ENCODE measurements at regions not wholly inside any gene's neighbourhood (a gene's known extent, or its start where the extent isn't known, plus 50 kb on each side); places are given as distances from the start of the nearest gene placed in this dataset.

DNA sequence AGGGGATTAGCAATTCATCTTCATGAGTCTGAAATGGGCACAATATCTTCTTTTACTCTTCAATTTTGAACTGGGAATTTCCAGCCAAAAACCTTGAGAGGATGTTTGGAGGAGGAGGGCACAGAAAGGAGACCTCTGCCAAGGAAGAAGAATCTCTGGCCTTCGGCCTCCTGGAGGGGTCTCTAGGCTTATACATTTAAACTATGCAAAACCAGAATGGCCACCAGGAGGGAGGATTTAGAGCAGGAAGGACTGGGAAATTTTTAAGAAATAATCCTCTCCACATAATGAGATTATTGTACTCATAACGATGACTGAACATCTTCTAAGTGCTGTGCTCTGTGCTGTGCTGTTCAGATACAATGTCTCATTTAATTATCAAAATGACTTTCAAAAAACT lies 325.9 kb downstream of the NDFIP2 start:
- H3K4me3 ChIP-seq (ENCODE audit: low read depth, low read length), result no peak overlapping the region
- TF ChIP-seq, protein P1, sequence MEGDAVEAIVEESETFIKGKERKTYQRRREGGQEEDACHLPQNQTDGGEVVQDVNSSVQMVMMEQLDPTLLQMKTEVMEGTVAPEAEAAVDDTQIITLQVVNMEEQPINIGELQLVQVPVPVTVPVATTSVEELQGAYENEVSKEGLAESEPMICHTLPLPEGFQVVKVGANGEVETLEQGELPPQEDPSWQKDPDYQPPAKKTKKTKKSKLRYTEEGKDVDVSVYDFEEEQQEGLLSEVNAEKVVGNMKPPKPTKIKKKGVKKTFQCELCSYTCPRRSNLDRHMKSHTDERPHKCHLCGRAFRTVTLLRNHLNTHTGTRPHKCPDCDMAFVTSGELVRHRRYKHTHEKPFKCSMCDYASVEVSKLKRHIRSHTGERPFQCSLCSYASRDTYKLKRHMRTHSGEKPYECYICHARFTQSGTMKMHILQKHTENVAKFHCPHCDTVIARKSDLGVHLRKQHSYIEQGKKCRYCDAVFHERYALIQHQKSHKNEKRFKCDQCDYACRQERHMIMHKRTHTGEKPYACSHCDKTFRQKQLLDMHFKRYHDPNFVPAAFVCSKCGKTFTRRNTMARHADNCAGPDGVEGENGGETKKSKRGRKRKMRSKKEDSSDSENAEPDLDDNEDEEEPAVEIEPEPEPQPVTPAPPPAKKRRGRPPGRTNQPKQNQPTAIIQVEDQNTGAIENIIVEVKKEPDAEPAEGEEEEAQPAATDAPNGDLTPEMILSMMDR (IDR thresholded peaks at IDR 0.05; ENCODE audit: low read depth, low read length), result no peak
- no peak for DNase-seq (ENCODE audit: low read depth, low spot score)
- in situ Hi-C loops (cut with HindIII; ENCODE audit: low sequenced_read_pairs), result no loop called here

DNA sequence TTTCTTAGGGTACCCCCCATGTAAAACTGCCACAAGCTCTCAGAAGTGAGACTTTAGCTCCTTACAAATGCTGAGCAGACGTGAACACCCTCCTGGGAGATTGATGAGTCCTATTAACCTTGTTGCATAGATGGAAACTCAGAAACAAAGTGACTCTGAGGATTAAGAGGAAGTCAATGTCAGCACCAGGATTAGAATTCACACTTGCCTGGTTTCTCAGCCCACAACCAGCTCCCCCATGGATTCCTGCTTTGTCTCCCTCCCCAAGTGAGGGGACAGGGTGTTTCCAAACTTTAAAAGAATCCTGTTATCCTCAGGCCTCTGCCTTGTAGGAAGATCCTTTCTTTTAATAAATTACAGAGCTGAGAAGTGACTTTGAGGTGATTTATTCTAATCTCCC lies 324.4 kb downstream of the NDFIP2 start:
- in situ Hi-C loops (cut with HindIII; ENCODE audit: low sequenced_read_pairs), result no loop called here
- TF ChIP-seq, protein P1 (IDR thresholded peaks at IDR 0.05; ENCODE audit: low read depth, low read length), result no peak
- no peak overlapping the region for H3K4me3 ChIP-seq (ENCODE audit: low read depth, low read length)
- no peak for DNase-seq (ENCODE audit: low read depth, low spot score)

DNA sequence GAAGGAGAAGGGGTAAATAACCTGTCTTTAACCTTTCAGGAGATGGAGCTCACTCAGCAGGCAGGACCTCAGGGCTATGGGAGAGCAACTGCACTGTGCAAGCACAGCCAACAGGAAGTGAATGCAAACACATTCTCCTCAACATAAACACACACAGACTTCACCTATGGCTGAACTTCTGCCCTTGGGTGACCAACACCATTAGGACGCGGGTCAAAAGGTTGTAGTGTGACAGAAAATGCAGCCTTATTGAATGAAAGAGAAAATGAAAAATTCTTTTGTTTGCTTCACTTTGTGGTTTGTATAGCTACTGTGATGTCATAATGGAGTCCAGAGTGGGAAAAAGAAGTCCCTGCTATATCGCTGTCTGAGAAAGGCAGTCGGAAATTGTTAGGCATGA lies 323.0 kb downstream of the NDFIP2 start:
- no peak for DNase-seq (ENCODE audit: low read depth, low spot score)
- TF ChIP-seq, protein P1 (IDR thresholded peaks at IDR 0.05; ENCODE audit: low read depth, low read length), result no peak
- H3K4me3 ChIP-seq (ENCODE audit: low read depth, low read length), result no peak overlapping the region
- in situ Hi-C loops (cut with HindIII; ENCODE audit: low sequenced_read_pairs), result no loop called here

DNA sequence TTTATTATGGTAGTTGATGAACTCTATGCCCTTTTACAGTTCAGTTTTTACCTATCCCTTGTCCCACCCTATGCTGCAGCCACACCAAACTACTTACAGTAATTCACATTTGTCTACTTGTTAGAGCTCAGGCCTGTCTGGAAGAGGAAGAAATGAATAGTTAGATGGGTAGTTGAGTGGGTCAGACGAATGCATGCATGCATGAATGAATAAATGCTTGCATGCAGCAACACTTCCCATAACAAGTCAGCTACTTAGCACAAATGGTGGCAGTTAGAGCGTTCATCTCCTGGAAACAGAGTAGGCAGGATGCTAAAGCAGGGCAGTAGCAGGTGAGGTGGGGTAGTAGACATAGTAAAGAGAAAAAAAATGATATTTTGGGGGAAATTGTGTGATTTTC lies 322.3 kb downstream of the NDFIP2 start:
- no peak overlapping the region for H3K4me3 ChIP-seq (ENCODE audit: low read depth, low read length)
- in situ Hi-C loops (cut with HindIII; ENCODE audit: low sequenced_read_pairs), result no loop called here
- no peak for DNase-seq (ENCODE audit: low read depth, low spot score)
- TF ChIP-seq, protein P1 (IDR thresholded peaks at IDR 0.05; ENCODE audit: low read depth, low read length), result no peak

DNA sequence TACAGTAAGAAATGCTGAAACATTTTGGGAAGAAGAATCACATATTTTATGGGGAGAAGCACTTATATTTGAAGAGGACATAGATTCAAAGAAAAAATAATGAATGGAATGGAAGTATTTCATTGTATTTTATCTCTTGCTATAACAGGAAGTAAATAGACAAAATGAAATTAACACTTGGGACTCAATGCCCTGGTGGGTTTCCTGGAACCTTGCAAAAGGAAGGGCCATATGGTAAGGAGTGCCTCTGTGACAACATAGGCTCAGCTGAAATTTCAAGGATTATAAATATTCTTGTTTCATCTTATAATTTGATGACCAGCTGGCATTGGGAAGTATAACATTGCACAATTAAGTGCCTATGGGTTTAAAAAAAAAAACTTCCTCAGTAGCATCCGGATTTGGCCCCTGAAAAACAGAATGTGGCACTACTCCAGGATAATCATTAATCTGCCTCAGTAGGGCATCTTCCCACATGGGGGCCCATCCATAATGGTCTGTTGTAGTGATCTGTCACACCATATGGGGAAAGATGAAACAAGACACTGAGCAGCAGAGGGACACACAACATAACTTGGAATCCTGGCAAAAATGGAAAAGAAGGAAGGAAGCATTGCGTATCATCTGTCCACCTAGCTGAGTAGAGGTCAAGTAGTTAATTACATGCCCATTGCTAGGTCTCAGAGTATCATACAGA lies 321.6 kb downstream of the NDFIP2 start:
- DNase-seq (ENCODE audit: low read depth, low spot score), result no peak
- no peak overlapping the region for H3K4me3 ChIP-seq (ENCODE audit: low read depth, low read length)
- in situ Hi-C loops (cut with HindIII; ENCODE audit: low sequenced_read_pairs), result no loop called here
- TF ChIP-seq, protein P1 (IDR thresholded peaks at IDR 0.05; ENCODE audit: low read depth, low read length), result no peak

DNA sequence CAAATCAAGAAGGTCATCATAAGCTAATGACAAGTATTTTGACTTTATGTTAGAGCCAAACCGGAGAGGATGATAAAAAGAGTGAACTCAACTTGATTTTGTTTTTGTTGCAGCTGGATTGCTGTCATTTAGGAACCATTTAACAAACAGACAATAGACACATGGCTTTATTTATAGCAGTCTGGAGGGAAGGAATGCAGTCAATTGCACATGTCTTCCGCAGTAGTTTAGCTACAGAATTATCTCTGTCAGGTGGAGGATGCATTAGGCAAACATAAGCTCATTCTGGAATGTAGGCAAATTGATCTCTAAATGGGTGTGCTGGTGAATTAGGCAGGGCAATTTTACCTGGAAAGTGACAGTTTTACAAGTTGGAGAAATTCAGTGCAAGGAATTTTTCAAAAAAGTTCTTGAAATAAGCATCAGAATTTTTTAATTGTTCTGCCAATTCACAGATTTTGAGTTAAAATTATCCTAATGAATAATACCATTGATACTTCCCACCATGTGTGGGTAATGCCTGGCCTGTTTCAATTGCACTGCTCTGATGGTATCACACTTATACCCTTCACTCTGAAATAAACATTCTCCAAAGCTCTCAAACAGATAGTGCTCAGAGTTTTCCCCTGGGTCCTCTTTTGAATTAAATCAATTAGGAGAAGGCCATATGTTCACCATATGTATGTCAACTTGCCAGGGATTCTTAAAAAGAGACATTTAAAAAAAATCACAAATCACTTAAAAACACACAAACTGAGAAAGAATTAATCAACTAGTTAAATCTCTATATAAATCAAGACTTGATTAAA lies 318.3 kb downstream of the NDFIP2 start:
- no peak overlapping the region for H3K4me3 ChIP-seq (ENCODE audit: low read depth, low read length)
- in situ Hi-C loops (cut with HindIII; ENCODE audit: low sequenced_read_pairs), result no loop called here
- TF ChIP-seq, protein P1 (IDR thresholded peaks at IDR 0.05; ENCODE audit: low read depth, low read length), result no peak
- no peak for DNase-seq (ENCODE audit: low read depth, low spot score)

All from astrocyte of the spinal cord (primary cell).